22Rv1 (cell line): ENCODE measurements at regions not wholly inside any gene's neighbourhood (a gene's known extent, or its start where the extent isn't known, plus 50 kb on each side); places are given as distances from the start of the nearest gene placed in this dataset.

Experiments used
- H3K27ac ChIP-seq: fragments of 450-650 bp; 2 replicates; pipeline ENCODE4 v1.5.1; 2017
- CTCF ChIP-seq: fragments of 450-650 bp; IDR thresholded peaks from 2 replicates; pipeline ENCODE4 v1.5.1; 2017; ENCODE audit warnings: mild to moderate bottlenecking
- ZFX ChIP-seq: fragments of 450-650 bp; IDR thresholded peaks from 2 replicates; pipeline ENCODE4 v1.6.1; 2017; ENCODE audit warnings: antibody characterized with exemption, borderline replicate concordance

- TF ChIP-seq ZFX (no peak), CTCF (no peak)
- H3K27ac ChIP-seq = no peak overlapping the region
Observed at GRCh38 chr12:91902860-91903683, 242.6 kb downstream of the BTG1 start.

DNA sequence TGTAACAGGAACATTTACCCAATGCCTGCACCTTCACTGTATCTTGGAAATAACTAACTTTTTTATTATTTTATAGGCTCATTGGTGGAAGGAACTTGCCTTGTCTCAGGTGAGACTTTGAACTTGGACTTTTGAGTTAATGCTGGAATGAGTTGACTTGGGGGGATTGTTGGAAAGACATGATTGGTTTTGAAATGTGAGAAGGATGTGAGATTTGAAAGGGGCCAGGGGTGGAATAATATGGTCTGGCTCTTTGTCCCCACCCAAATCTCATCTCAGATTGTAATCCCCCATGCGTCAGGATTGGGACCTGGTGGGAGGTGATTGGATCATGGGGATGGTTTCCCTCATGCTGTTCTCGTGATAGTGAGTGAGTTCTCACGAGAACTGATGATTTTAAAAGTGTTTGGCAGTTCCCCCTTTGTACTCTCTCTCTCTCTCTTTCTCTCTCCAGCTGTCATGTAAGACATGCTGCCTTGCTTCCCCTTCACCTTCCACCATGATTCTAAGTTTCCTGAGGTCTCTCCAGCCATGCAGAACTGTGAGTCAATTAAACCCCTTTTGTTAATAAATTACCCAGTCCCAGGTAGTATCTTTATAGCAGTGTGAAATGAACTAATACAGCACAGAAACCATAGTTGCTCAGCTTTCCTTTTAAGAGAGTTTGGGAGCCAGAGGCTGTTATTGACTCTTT lies 244.1 kb downstream of the BTG1 start:
- TF ChIP-seq CTCF (no peak), ZFX (no peak)
- no peak overlapping the region for H3K27ac ChIP-seq

DNA sequence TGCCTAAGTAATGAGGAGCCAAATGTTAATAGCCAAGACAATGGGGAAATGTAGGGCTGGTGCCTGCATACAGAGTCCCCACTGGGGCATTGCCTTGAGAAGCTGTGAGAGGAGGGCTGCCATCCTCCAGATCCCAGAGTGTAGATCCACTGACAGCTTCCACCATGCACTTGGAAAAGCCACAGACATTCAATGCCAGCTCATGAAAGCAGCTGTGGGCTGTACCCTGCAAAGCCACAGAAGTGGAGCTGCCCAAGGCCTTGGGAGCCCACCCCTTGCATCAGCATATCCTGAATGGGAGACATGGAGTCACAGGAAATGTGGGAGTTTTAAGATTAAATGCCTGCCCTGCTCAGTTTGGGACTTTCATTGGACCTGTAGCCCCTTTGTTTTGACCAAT lies 244.7 kb downstream of the BTG1 start:
- TF ChIP-seq ZFX (no peak), CTCF (no peak)

DNA sequence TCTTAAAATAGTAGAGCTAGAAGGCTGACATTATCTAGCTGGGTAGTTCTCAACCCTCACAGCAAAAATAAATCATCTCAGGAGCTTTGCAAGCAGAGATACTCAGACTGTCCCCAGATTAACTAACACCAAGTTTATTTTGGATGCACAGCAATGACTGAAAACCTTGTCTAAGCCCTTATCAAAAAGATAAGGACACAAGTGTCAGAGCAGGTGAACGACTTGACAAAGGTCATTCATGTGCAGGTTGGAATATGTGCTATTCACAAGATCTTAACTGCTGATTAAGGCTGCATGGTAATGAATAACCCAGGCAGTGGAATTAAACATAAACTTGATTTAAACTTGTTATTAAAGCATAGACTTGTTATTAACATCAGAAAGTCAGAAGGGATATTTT lies 246.6 kb downstream of the BTG1 start:
- no peak overlapping the region for H3K27ac ChIP-seq
- no peak for TF ChIP-seq ZFX
- TF ChIP-seq CTCF = no peak

More for the DNA sequence above, 244.7 kb downstream of the BTG1 start:
- no peak overlapping the region for H3K27ac ChIP-seq

- H3K27ac ChIP-seq = no peak overlapping the region
- TF ChIP-seq CTCF (no peak), ZFX (no peak)
Observed at GRCh38 chr12:91897025-91897515, 248.6 kb downstream of the BTG1 start.

DNA sequence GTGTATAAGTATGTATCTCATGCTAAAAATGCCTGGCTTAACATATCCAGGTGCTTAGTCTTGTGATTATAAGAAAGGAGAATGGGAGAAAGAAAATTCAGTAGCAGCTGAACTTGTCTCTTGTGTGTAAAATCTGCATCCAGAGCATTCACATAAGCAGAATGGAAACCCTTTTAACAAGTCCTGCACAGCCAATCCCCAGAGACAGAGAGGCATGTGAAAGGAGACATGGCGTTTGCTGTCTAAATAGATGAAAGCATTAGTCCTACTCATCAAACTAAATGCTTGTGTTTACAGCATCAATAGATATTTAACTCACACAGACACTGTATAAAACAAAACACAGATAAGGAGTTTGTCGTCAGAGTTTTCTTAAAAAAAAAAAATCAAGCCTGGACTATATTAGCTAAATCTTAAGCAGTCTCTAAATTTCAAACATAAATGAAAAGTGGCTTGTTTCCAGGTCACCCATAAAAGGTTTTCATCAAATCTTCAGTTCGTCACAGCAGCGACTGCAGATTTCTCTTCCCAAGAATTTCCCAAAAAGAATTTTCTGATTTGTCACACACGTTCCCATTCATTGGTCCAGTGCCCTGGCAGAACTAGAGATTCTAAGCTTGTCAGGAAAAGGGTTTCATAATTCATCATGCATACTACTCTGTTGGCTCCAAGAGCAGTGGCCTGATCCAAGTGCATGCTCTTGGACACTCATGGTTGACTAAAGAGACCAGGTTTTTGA lies 249.2 kb downstream of the BTG1 start:
- TF ChIP-seq ZFX (no peak), CTCF (no peak)
- no peak overlapping the region for H3K27ac ChIP-seq
